Endodermal cell (in vitro differentiated cells): ENCODE measurements at regions not wholly inside any gene's neighbourhood (a gene's known extent, or its start where the extent isn't known, plus 50 kb on each side); places are given as distances from the start of the nearest gene placed in this dataset.

Experiments
- DNase-seq: peaks from one replicate; pipeline ENCODE4 v3.0.0-alpha.2; 2017
- H3K27ac ChIP-seq: 2 replicates; pipeline ENCODE4 v1.5.1; 2013; ENCODE audit warnings: mild to moderate bottlenecking, low read depth, low read length, moderate library complexity
- H3K27me3 ChIP-seq: 2 replicates; pipeline ENCODE4 v1.6.1; 2013; ENCODE audit warnings: mild to moderate bottlenecking, low read length, moderate library complexity; ENCODE audit not compliant: insufficient read depth, control insufficient read depth, poor library complexity, severe bottlenecking
- H3K36me3 ChIP-seq: 2 replicates; pipeline ENCODE4 v1.7.0; 2013; ENCODE audit warnings: mild to moderate bottlenecking, low read length, moderate library complexity; ENCODE audit not compliant: control insufficient read depth, insufficient read depth
- H3K4me1 ChIP-seq: one replicate; pipeline ENCODE4 v1.7.0; 2013; ENCODE audit warnings: low read length; ENCODE audit not compliant: control insufficient read depth, insufficient read depth
- H3K4me3 ChIP-seq: 2 replicates; pipeline ENCODE4 v1.5.1; 2013; ENCODE audit warnings: mild to moderate bottlenecking, low read length, moderate library complexity
- H3K9ac ChIP-seq: 2 replicates; pipeline ENCODE4 v1.6.1; 2013; ENCODE audit warnings: mild to moderate bottlenecking, low read length, moderate library complexity; ENCODE audit not compliant: poor library complexity, severe bottlenecking; ENCODE audit errors: extremely low read depth
- H3K9me3 ChIP-seq: 2 replicates; pipeline ENCODE4 v1.6.1; 2013; ENCODE audit warnings: mild to moderate bottlenecking, low read length, moderate library complexity; ENCODE audit not compliant: control insufficient read depth
- H3K27ac Mint-ChIP-seq: 2 replicates; pipeline ENCODE4 v1.8.0; 2020; ENCODE audit warnings: mixed read lengths
- H3K27me3 Mint-ChIP-seq: 2 replicates; pipeline ENCODE4 v1.8.0; 2021; ENCODE audit warnings: mild to moderate bottlenecking, mixed read lengths; ENCODE audit not compliant: insufficient read depth
- H3K36me3 Mint-ChIP-seq: 2 replicates; pipeline ENCODE4 v1.8.0; 2020; ENCODE audit warnings: low read depth, mixed read lengths
- H3K4me1 Mint-ChIP-seq: 2 replicates; pipeline ENCODE4 v1.8.0; 2020; ENCODE audit warnings: mixed read lengths
- H3K4me3 Mint-ChIP-seq: 2 replicates; pipeline ENCODE4 v1.8.0; 2020; ENCODE audit warnings: mild to moderate bottlenecking, moderate library complexity, mixed read lengths
- H3K9me3 Mint-ChIP-seq: 2 replicates; pipeline ENCODE4 v1.8.0; 2020; ENCODE audit warnings: mild to moderate bottlenecking, mixed read lengths
- WGBS, 2 experiments: methylation state at CpG; one replicate each; pipeline versions ENCODE4 v1.1.5 to v1.1.7; 2013; ENCODE audit warnings: missing lambda C conversion rate in 2 of 2, mixed read lengths in 1 of 2; ENCODE audit not compliant: insufficient coverage in 1 of 2, insufficient read length in 1 of 2; 5-methylcytosine and 5-hydroxymethylcytosine counted together
- TF ChIP-seq, protein P1 (sequence below): fragments of 200-600 bp; sonication (generic); conservative IDR thresholded peaks from 2 replicates; pipeline ENCODE4 v1.5.0; 2021; ENCODE audit warnings: antibody characterized with exemption, mild to moderate bottlenecking

- Mint-ChIP-seq H3K36me3 (peaks cover 2% of the 10 kb centered on the region), H3K9me3 (peaks cover 18% of the 10 kb centered on the region), H3K27ac (peak overlapping the region; percentile 61), H3K27me3 (peaks cover 21% of the 10 kb centered on the region), H3K4me1 (peaks cover 21% of the 10 kb centered on the region), H3K4me3 (no peak overlapping the region)
- H3K4me3 ChIP-seq = no peak overlapping the region
- TF ChIP-seq, protein P1, sequence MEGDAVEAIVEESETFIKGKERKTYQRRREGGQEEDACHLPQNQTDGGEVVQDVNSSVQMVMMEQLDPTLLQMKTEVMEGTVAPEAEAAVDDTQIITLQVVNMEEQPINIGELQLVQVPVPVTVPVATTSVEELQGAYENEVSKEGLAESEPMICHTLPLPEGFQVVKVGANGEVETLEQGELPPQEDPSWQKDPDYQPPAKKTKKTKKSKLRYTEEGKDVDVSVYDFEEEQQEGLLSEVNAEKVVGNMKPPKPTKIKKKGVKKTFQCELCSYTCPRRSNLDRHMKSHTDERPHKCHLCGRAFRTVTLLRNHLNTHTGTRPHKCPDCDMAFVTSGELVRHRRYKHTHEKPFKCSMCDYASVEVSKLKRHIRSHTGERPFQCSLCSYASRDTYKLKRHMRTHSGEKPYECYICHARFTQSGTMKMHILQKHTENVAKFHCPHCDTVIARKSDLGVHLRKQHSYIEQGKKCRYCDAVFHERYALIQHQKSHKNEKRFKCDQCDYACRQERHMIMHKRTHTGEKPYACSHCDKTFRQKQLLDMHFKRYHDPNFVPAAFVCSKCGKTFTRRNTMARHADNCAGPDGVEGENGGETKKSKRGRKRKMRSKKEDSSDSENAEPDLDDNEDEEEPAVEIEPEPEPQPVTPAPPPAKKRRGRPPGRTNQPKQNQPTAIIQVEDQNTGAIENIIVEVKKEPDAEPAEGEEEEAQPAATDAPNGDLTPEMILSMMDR = no peak
- H3K9me3 ChIP-seq = peaks cover 23% of the 10 kb centered on the region
- peak; percentile 87 for DNase-seq
- no peaks in the 10 kb centered on the region for H3K36me3 ChIP-seq
- no peak overlapping the region for H3K9ac ChIP-seq
- peaks cover 9% of the 10 kb centered on the region for H3K4me1 ChIP-seq
- 5 to 24% methylated on average over 8 to 17 of the region's 17 CpGs for WGBS, 2 experiments
- no peak overlapping the region for H3K27ac ChIP-seq
- H3K27me3 ChIP-seq = no peaks in the 10 kb centered on the region
These were observed 140.0 kb downstream of the ETS2 start for GRCh38 chr21:38945545-38946245.

DNA sequence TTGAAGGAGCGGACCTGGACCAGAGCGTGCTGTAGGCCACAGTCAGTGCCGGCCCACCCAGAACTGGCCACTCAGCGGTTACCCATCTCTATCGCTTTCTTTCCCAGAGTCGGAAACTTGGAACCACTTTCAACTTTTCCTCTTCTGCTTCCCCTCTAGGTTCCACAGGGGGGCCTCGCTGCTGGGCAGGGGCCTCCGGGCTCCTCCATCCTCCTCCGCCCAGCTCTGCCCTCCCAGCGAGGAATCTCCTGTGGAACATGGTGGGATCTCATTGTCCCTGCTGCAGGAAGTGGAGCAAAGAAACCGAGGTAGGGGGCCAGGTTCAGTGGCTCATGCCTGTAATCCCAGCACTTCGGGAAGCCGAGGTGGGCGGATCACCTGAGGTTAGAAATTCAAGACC, 139.2 kb downstream of the ETS2 start:
- WGBS, 2 experiments = 65 to 84% methylated on average over 6 to 14 of the region's 14 CpGs
- Mint-ChIP-seq H3K4me3 (no peak overlapping the region), H3K36me3 (no peaks in the 10 kb centered on the region), H3K9me3 (peaks cover 12% of the 10 kb centered on the region), H3K27ac (no peak overlapping the region), H3K4me1 (peaks cover 21% of the 10 kb centered on the region), H3K27me3 (peaks cover 21% of the 10 kb centered on the region)
- peak; percentile 72 for DNase-seq
- H3K36me3 ChIP-seq = no peaks in the 10 kb centered on the region
- peaks cover 9% of the 10 kb centered on the region for H3K4me1 ChIP-seq
- peaks cover 16% of the 10 kb centered on the region for H3K9me3 ChIP-seq
- no peaks in the 10 kb centered on the region for H3K27me3 ChIP-seq
- H3K9ac ChIP-seq = no peak overlapping the region
- no peak overlapping the region for H3K27ac ChIP-seq
- TF ChIP-seq, protein P1 = peak; percentile 71
- no peak overlapping the region for H3K4me3 ChIP-seq

DNA sequence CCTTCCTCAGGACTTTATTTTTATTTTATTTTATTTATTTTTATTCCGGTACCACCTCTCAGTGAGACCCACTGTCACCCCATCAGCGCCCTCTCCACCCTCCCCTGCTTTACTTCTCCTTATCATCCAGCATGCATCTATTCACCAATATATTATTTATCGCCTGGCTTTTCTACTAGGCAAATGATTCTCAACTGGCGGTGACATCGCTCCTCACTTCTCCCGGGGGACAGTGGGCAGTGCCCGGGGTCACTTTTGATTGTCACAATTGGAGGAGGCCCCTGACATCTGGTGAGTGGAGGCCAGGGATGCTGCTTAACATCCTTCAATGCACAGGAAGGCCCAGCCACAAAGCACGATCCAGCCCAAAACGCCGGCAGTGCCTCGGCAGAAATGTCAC, 138.7 kb downstream of the ETS2 start:
- H3K27ac Mint-ChIP-seq = no peak overlapping the region
- no peaks in the 10 kb centered on the region for H3K36me3 Mint-ChIP-seq
- H3K4me3 Mint-ChIP-seq = no peak overlapping the region
- H3K27ac ChIP-seq = no peak overlapping the region
- peaks cover 12% of the 10 kb centered on the region for H3K9me3 Mint-ChIP-seq
- H3K9ac ChIP-seq = no peak overlapping the region
- H3K4me3 ChIP-seq = no peak overlapping the region
- peaks cover 9% of the 10 kb centered on the region for H3K4me1 ChIP-seq
- no peaks in the 10 kb centered on the region for H3K27me3 ChIP-seq
- peaks cover 21% of the 10 kb centered on the region for H3K27me3 Mint-ChIP-seq
- DNase-seq = no peak
- WGBS, 2 experiments = 91 to 94% methylated on average over 3 to 11 of the region's 11 CpGs
- peaks cover 21% of the 10 kb centered on the region for H3K4me1 Mint-ChIP-seq
- TF ChIP-seq, protein P1 = no peak
- H3K36me3 ChIP-seq = no peaks in the 10 kb centered on the region
- peaks cover 11% of the 10 kb centered on the region for H3K9me3 ChIP-seq
